GM18867 (cell line): ENCODE measurements at regions not wholly inside any gene's neighbourhood (a gene's known extent, or its start where the extent isn't known, plus 50 kb on each side); places are given as distances from the start of the nearest gene placed in this dataset.

Source experiments
- ATAC-seq: cut with Tn5 transposase; IDR thresholded peaks from one replicate; pipeline ENCODE4 v1.9.1; 2021; ENCODE audit warnings: mild to moderate bottlenecking, moderate library complexity; ENCODE audit not compliant: unreplicated experiment

GRCh38 chr12:114744285-114744684, 60.3 kb upstream of the TBX3 start:
- ATAC-seq = no peak

GRCh38 chr12:114743799-114744198, 59.8 kb upstream of the TBX3 start:
- no peak for ATAC-seq

GRCh38 chr12:114743289-114743688, 59.3 kb upstream of the TBX3 start:
- no peak for ATAC-seq

GRCh38 chr12:114742363-114742762, 58.4 kb upstream of the TBX3 start:
- ATAC-seq = no peak

GRCh38 chr12:114741940-114742339, 58.0 kb upstream of the TBX3 start:
- ATAC-seq = no peak

- ATAC-seq = no peak
These were observed 56.5 kb upstream of the TBX3 start for GRCh38 chr12:114740448-114740847.

- ATAC-seq = no peak
These were observed 54.6 kb upstream of the TBX3 start for GRCh38 chr12:114738460-114739184.

- no peak for ATAC-seq
These were observed 51.9 kb upstream of the TBX3 start for GRCh38 chr12:114735680-114736374.

GRCh38 chr12:114735011-114735410, 51.0 kb upstream of the TBX3 start:
- no peak for ATAC-seq

GRCh38 chr12:114733919-114734318, 49.9 kb upstream of the TBX3 start:
- ATAC-seq = no peak
